ENCODE measurements at regions not wholly inside any gene's neighbourhood (a gene's known extent, or its start where the extent isn't known, plus 50 kb on each side); places are given as distances from the start of the nearest gene placed in this dataset.

DNA sequence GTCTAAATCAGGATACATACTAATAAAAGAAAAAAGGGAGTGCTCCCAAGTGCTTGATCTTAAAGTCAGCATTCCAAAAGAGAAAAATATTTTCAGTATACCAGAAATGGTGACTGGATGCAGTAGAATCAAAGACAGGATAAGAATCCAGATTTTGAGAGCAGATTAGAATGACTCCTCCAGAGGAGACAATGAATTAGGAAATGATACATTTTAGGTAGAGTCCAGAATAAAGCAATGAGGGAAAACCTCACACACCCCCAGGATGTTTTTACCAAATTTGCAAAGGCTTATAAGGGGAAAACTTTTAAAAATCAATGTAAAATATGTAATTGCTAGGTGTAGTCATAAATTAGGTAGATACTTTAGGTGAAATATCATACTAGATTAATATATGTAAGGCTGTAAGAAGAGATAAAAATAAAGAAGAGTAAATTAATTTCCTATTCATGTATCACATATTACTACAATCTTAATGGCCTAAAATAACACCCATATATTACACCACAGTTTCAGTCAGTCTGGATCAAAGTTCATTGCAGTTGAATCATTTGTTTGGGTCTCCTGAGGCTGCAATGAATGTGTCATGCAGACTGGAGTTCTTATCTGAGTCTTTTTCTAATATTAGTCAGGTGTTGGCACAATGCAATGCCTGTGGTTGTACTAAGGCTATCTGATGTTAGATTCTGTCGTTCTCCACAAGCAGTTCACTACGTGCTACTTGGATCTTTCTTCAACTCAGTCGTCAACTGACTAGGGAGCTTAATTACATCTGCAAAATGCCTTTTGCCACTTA, 547.8 kb upstream of the EPHA6 start:
- Histone ChIP-seq H3K56ac (ENCODE audit: low read length) (no peak overlapping the region), H3K27ac (ENCODE audit: low read depth, low read length) (no peak overlapping the region), H3K27me3 (ENCODE audit: insufficient read depth, low read length, poor library complexity) (no peaks in the 10 kb centered on the region)

DNA sequence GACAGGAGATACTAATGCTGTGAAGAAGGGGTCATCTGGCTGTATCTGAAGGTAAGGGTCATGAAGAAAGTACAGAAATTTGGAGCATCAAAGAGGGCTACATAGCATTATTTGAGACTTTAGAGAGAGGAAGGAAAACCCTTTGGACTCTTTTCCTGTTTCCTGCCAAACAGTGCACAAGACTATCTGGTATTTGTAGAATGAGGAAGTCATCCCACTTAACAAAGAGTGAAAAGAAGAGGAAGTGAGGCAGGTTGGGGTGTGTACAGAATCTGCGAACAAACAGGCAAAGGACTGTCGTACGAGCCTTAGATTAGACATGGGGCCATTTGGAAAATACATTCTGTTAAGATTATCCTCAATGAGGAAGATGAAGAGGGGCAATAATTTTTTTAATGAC, 546.8 kb upstream of the EPHA6 start:
- Histone ChIP-seq H3K4ac (ENCODE audit: low read depth, low read length) (no peak overlapping the region), H3K23ac (ENCODE audit: low read length) (no peak overlapping the region), H4K8ac (ENCODE audit: low read depth, low read length) (no peak overlapping the region), H4K5ac (ENCODE audit: low read length) (no peak overlapping the region), H3K4me2 (ENCODE audit: low read length) (no peak overlapping the region), H2AK5ac (ENCODE audit: low read length) (no peak overlapping the region), H2BK120ac (ENCODE audit: low read depth, low read length) (no peak overlapping the region), H3K4me1 (ENCODE audit: control insufficient read depth, low read depth, low read length) (no peaks in the 10 kb centered on the region), H3K4me3 (ENCODE audit: low read length) (no peak overlapping the region), H3K56ac (ENCODE audit: low read length) (no peak overlapping the region), H2BK15ac (replicated peaks; ENCODE audit: low read depth) (no peak overlapping the region), H3K79me2 (ENCODE audit: control insufficient read depth, insufficient read depth, low read length) (no peaks in the 10 kb centered on the region), H3K27ac (ENCODE audit: low read depth, low read length) (no peak overlapping the region), H2BK5ac (ENCODE audit: low read length) (no peak overlapping the region), H3K18ac (ENCODE audit: low read length) (no peak overlapping the region), H3K79me1 (ENCODE audit: low read length) (no peaks in the 10 kb centered on the region), H3K27me3 (ENCODE audit: insufficient read depth, low read length, poor library complexity) (no peaks in the 10 kb centered on the region), H3K36me3 (ENCODE audit: control insufficient read depth, insufficient read depth, low read length) (no peaks in the 10 kb centered on the region), H3K9ac (ENCODE audit: low read length) (no peak overlapping the region)
- WGBS (ENCODE audit: extremely low coverage, insufficient coverage, low lambda C conversion rate): no CpG with 5 or more reads among the region's 3 CpGs
- DNase-seq: no peak

More for the DNA sequence above, 547.8 kb upstream of the EPHA6 start:
- no peak overlapping the region for H2BK15ac ChIP-seq (replicated peaks; ENCODE audit: low read depth)
- H2BK120ac ChIP-seq (ENCODE audit: low read depth, low read length): no peak overlapping the region
- no peaks in the 10 kb centered on the region for H3K79me2 ChIP-seq (ENCODE audit: control insufficient read depth, insufficient read depth, low read length)
- no peak overlapping the region for H3K23ac ChIP-seq (ENCODE audit: low read length)
- DNase-seq: no peak
- H3K36me3 ChIP-seq (ENCODE audit: control insufficient read depth, insufficient read depth, low read length): no peaks in the 10 kb centered on the region
- no peak overlapping the region for H4K5ac ChIP-seq (ENCODE audit: low read length)
- no peak overlapping the region for H3K4me3 ChIP-seq (ENCODE audit: low read length)
- no CpG with 5 or more reads among the region's 3 CpGs for WGBS (ENCODE audit: extremely low coverage, insufficient coverage, low lambda C conversion rate)
- no peak overlapping the region for H3K4me2 ChIP-seq (ENCODE audit: low read length)
- no peaks in the 10 kb centered on the region for H3K79me1 ChIP-seq (ENCODE audit: low read length)
- H2AK5ac ChIP-seq (ENCODE audit: low read length): no peak overlapping the region
- H3K4me1 ChIP-seq (ENCODE audit: control insufficient read depth, low read depth, low read length): no peaks in the 10 kb centered on the region
- H2BK5ac ChIP-seq (ENCODE audit: low read length): no peak overlapping the region
- no peak overlapping the region for H3K18ac ChIP-seq (ENCODE audit: low read length)
- no peak overlapping the region for H4K8ac ChIP-seq (ENCODE audit: low read depth, low read length)
- H3K9ac ChIP-seq (ENCODE audit: low read length): no peak overlapping the region
- no peak overlapping the region for H3K4ac ChIP-seq (ENCODE audit: low read depth, low read length)

DNA sequence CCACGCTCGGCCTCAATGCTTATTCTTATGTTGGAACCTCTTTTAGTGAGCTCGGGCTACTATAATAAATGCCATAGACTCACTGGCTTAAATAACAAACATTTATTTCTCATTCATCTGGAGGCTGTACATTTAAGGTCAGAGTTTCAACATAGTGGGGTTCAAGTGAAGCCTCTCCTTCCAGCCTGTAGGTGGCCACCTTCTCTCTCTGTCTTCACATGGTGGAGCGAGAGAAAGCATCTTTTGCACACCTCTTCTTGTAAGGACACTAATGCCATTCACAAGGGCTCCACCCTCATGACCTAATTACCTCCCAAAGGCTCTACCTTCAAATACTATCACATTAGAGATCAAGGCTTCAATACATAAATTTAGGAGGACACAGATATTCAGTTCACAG, 520.3 kb upstream of the EPHA6 start:
- peak; percentile 11 for DNase-seq
- H3K4me3 ChIP-seq (ENCODE audit: low read length): no peak overlapping the region
- H3K36me3 ChIP-seq (ENCODE audit: control insufficient read depth, insufficient read depth, low read length): no peaks in the 10 kb centered on the region
- H3K27ac ChIP-seq (ENCODE audit: low read depth, low read length): no peak overlapping the region
- H3K18ac ChIP-seq (ENCODE audit: low read length): no peak overlapping the region
- H3K23ac ChIP-seq (ENCODE audit: low read length): no peak overlapping the region
- WGBS (ENCODE audit: extremely low coverage, insufficient coverage, low lambda C conversion rate): no CpG with 5 or more reads among the region's 4 CpGs
- H3K27me3 ChIP-seq (ENCODE audit: insufficient read depth, low read length, poor library complexity): no peaks in the 10 kb centered on the region
- H2BK120ac ChIP-seq (ENCODE audit: low read depth, low read length): no peak overlapping the region
- no peak overlapping the region for H2BK5ac ChIP-seq (ENCODE audit: low read length)
- H3K9ac ChIP-seq (ENCODE audit: low read length): no peak overlapping the region
- H3K4ac ChIP-seq (ENCODE audit: low read depth, low read length): no peak overlapping the region
- no peak overlapping the region for H3K4me2 ChIP-seq (ENCODE audit: low read length)
- no peak overlapping the region for H3K56ac ChIP-seq (ENCODE audit: low read length)
- no peaks in the 10 kb centered on the region for H3K4me1 ChIP-seq (ENCODE audit: control insufficient read depth, low read depth, low read length)
- H3K79me2 ChIP-seq (ENCODE audit: control insufficient read depth, insufficient read depth, low read length): no peaks in the 10 kb centered on the region
- no peak overlapping the region for H2BK15ac ChIP-seq (replicated peaks; ENCODE audit: low read depth)
- no peak overlapping the region for H4K5ac ChIP-seq (ENCODE audit: low read length)
- H4K8ac ChIP-seq (ENCODE audit: low read depth, low read length): no peak overlapping the region
- no peaks in the 10 kb centered on the region for H3K79me1 ChIP-seq (ENCODE audit: low read length)
- H2AK5ac ChIP-seq (ENCODE audit: low read length): no peak overlapping the region

- Histone ChIP-seq H3K4ac (ENCODE audit: low read depth, low read length) (no peak overlapping the region), H2AK5ac (ENCODE audit: low read length) (no peak overlapping the region), H3K79me2 (ENCODE audit: control insufficient read depth, insufficient read depth, low read length) (no peaks in the 10 kb centered on the region), H3K18ac (ENCODE audit: low read length) (no peak overlapping the region), H3K27ac (ENCODE audit: low read depth, low read length) (no peak overlapping the region), H3K23ac (ENCODE audit: low read length) (no peak overlapping the region), H3K79me1 (ENCODE audit: low read length) (no peaks in the 10 kb centered on the region), H2BK120ac (ENCODE audit: low read depth, low read length) (no peak overlapping the region), H3K4me1 (ENCODE audit: control insufficient read depth, low read depth, low read length) (no peaks in the 10 kb centered on the region), H2BK5ac (ENCODE audit: low read length) (no peak overlapping the region), H4K8ac (ENCODE audit: low read depth, low read length) (no peak overlapping the region), H3K36me3 (ENCODE audit: control insufficient read depth, insufficient read depth, low read length) (no peaks in the 10 kb centered on the region), H2BK15ac (replicated peaks; ENCODE audit: low read depth) (no peak overlapping the region), H3K9ac (ENCODE audit: low read length) (no peak overlapping the region), H3K4me3 (ENCODE audit: low read length) (no peak overlapping the region), H3K27me3 (ENCODE audit: insufficient read depth, low read length, poor library complexity) (no peaks in the 10 kb centered on the region), H4K5ac (ENCODE audit: low read length) (no peak overlapping the region), H3K4me2 (ENCODE audit: low read length) (no peak overlapping the region), H3K56ac (ENCODE audit: low read length) (no peak overlapping the region)
- DNase-seq: no peak
- WGBS (ENCODE audit: extremely low coverage, insufficient coverage, low lambda C conversion rate): no CpG with 5 or more reads among the region's 4 CpGs
These were observed 513.7 kb upstream of the EPHA6 start for GRCh38 chr3:96300743-96301142.

DNA sequence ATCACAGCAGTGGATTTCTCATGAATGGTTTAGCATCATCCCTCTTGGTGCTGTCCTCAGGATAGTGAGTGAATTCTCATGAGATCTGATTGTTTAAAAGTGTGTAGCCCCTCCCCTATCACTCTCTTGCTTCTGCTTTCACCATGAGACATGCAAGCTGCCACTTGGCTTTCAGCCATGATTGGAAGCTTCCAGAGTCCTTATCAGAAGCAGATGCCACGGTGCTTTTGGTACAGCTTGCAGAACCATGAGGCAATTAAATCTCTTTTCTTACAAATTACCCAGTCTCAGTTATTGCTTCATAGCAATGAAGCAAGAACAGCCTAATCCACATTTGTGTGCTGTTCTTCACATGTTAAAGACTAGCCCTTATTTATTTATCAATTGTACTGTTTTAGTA, 495.2 kb upstream of the EPHA6 start:
- WGBS (ENCODE audit: extremely low coverage, insufficient coverage, low lambda C conversion rate): no CpG with 5 or more reads among the region's 1 CpG
- Histone ChIP-seq H3K23ac (ENCODE audit: low read length) (no peak overlapping the region), H3K4me1 (ENCODE audit: control insufficient read depth, low read depth, low read length) (no peaks in the 10 kb centered on the region), H3K18ac (ENCODE audit: low read length) (no peak overlapping the region), H3K27me3 (ENCODE audit: insufficient read depth, low read length, poor library complexity) (no peaks in the 10 kb centered on the region), H3K4me3 (ENCODE audit: low read length) (no peak overlapping the region), H3K4ac (ENCODE audit: low read depth, low read length) (no peak overlapping the region), H4K8ac (ENCODE audit: low read depth, low read length) (no peak overlapping the region), H3K79me2 (ENCODE audit: control insufficient read depth, insufficient read depth, low read length) (no peaks in the 10 kb centered on the region), H3K56ac (ENCODE audit: low read length) (no peak overlapping the region), H3K79me1 (ENCODE audit: low read length) (no peaks in the 10 kb centered on the region), H2BK15ac (replicated peaks; ENCODE audit: low read depth) (no peak overlapping the region), H3K27ac (ENCODE audit: low read depth, low read length) (no peak overlapping the region), H3K9ac (ENCODE audit: low read length) (no peak overlapping the region), H4K5ac (ENCODE audit: low read length) (no peak overlapping the region), H2AK5ac (ENCODE audit: low read length) (no peak overlapping the region), H2BK120ac (ENCODE audit: low read depth, low read length) (no peak overlapping the region), H2BK5ac (ENCODE audit: low read length) (no peak overlapping the region), H3K4me2 (ENCODE audit: low read length) (no peak overlapping the region), H3K36me3 (ENCODE audit: control insufficient read depth, insufficient read depth, low read length) (no peaks in the 10 kb centered on the region)
- DNase-seq: no peak

DNA sequence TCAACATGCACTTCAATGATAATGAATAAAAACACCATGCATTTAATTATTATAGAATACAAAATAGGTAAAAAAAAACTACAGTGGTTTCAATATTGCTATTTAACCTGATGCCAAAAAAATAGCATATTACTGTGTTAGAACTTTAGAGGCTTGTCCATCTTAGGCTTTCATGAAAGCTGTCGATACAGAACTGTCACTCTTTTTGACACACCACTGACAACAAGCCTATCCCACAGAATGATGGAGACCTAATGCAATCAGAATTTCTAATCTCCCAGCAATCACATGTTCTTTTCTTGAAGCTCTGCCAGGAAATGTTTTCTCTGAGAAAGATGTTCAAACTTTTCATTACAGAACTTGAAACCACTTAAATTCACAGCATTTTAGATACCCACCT, 490.3 kb upstream of the EPHA6 start:
- WGBS (ENCODE audit: extremely low coverage, insufficient coverage, low lambda C conversion rate): no CpG with 5 or more reads among the region's 1 CpG
- no peak overlapping the region for H3K4me2 ChIP-seq (ENCODE audit: low read length)

More for the DNA sequence above, 490.3 kb upstream of the EPHA6 start:
- no peak for DNase-seq
- Histone ChIP-seq H3K4me1 (ENCODE audit: control insufficient read depth, low read depth, low read length) (no peaks in the 10 kb centered on the region), H3K36me3 (ENCODE audit: control insufficient read depth, insufficient read depth, low read length) (no peaks in the 10 kb centered on the region), H3K27ac (ENCODE audit: low read depth, low read length) (no peak overlapping the region), H4K5ac (ENCODE audit: low read length) (no peak overlapping the region), H3K4me3 (ENCODE audit: low read length) (no peak overlapping the region), H3K4ac (ENCODE audit: low read depth, low read length) (no peak overlapping the region), H3K18ac (ENCODE audit: low read length) (no peak overlapping the region), H3K79me2 (ENCODE audit: control insufficient read depth, insufficient read depth, low read length) (no peaks in the 10 kb centered on the region), H3K56ac (ENCODE audit: low read length) (no peak overlapping the region), H3K23ac (ENCODE audit: low read length) (no peak overlapping the region), H4K8ac (ENCODE audit: low read depth, low read length) (no peak overlapping the region), H2BK5ac (ENCODE audit: low read length) (no peak overlapping the region), H3K27me3 (ENCODE audit: insufficient read depth, low read length, poor library complexity) (no peaks in the 10 kb centered on the region), H2BK120ac (ENCODE audit: low read depth, low read length) (no peak overlapping the region), H3K9ac (ENCODE audit: low read length) (no peak overlapping the region), H2AK5ac (ENCODE audit: low read length) (no peak overlapping the region), H3K79me1 (ENCODE audit: low read length) (no peaks in the 10 kb centered on the region), H2BK15ac (replicated peaks; ENCODE audit: low read depth) (no peak overlapping the region)
